Hippocampal formation (tissue), 2 donors: ENCODE measurements at regions not wholly inside any gene's neighbourhood (a gene's known extent, or its start where the extent isn't known, plus 50 kb on each side); places are given as distances from the start of the nearest gene placed in this dataset.

ENCODE experiments used
- DNase-seq, 2 donors: peaks; one replicate each; lab custom pipeline; 2025; lab: John Stamatoyannopoulos, UW

DNA sequence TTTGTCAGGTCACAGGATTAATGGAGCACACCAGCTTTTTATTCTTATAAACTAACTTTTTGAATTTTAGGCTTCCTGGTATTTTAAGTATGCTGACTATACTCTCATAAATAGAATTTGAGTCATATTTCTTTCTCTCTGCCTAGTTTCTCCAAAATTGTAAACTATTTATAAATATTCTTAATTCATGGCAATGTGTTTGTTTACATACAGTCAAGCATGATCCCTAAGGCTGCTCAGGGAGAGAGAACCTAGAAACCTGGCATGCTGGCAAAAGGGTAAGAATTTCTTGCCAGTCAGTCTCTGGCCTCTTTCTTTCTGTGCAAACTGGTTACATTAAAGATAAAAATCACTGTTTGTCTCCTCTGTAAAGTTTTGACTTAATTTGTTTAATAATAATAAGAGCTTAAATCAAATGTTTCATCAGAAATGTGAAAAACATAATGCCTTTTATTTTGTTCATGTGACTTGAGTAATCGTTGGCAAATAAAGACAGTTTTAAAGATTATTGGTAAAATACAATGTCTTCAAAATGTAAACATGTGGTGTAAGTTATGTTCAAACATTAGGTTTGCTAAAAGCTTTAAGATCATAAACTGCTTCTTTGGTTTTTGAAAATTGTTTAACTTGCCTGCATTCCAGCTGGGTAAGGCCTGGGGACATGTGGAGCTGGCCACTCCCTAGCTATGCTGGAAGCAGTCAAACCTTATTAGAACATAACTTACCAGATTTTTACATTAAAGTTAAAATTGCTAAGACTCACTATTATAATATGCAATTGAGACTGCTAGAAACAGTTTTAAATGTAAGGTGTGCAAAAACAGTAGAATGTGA lies 1401.7 kb downstream of the NCAM2 start:
- no peak for DNase-seq

DNA sequence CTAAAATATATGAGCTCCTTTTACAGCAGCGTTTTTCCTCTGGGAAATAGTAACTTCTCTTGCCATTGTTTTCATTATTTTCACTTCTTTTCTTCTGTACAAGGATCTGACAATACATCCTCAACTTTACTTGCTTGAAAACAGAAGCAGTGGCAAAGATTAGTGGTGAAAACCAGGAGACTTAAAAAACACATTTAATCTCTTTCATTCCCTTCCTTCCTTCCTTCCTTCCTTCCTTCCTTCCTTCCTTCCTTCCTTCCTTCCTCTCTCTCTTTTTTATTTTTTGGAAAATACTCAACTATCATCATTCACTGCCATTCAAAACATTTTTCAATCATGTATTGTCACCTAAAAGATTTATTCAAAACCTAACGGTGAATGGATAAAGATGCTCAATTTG lies 1411.4 kb downstream of the NCAM2 start:
- DNase-seq = no peak

DNA sequence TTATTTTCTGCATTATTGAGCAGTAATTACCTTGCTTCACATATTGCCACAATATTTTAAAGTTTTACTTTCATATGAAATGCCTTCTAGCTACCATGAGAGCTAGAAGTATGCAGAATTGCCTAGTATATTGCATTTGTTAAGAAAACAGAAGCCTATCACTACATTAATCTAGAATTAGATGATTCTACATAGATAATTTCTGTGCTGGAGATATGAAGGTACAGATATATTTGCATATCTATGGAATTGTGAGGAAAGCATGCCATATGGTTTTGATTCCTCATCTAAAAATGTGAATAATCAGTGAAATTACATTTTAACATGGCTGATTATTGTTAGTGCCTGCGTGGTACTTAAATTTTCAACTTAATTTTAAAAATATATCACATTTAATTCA lies 1418.3 kb downstream of the NCAM2 start:
- DNase-seq = no peak

DNA sequence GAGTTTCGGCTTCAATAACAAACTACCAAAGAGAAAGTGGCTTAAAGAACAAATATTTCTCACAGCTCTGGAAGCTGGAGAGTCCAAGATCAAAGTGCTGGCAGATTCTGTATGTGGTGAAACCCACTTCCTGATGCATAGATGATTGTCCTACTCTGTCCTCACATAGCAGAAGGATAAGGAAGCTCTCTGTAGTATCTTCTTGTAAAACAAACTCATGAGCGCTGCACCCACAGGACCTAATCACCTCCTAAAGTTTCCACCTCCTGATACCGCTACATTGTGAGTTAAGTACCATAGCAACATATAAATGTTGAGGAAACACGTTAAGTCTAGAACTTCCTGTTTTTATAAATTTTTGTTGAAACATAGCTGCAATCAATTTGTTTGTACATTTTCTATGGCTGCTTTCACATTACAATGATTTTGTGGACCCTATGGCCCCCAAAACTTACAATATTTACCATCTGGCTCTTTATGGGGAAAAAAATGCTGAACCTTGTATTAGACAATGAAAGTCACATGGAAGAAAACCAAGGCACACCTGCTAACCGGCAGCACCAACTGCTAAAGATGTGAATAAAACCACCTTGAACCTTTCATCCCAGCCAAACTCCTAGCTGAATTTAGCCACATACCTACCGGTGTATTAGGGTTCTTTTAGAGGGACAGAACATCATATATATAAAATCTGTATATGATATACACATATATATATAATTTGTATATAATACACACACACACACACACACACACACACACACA lies 1423.4 kb downstream of the NCAM2 start:
- no peak for DNase-seq

DNA sequence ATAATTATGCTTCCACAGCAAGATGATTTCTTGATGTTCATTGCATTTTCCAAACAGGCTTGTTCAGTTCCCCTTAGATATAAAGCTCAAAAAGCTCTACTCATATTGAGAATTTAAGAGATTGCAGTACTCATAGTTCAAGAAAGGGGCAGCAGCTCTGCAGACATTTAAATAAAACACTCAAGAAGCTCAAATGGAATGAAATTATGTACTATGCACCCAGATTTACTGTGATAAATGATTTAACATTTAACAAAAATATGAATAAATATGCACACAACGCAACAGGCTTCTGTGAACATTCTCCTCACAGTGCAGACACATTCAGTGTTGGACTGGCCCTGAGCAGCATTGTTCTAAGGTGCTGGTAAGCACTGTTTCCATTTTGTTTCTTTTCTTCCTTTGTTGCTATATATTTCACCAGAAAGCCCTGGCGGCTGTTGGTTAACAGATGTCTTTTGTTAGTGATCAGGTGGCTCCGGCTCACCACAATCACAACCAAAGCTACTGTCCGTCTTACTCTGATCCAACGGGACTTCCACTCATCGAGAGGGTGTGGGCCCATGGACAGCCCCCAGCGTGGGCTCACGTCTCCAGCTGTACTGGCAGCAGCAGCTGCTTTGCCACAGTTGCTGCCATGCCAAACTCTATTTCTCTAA lies 1440.3 kb downstream of the NCAM2 start:
- DNase-seq = no peak

DNA sequence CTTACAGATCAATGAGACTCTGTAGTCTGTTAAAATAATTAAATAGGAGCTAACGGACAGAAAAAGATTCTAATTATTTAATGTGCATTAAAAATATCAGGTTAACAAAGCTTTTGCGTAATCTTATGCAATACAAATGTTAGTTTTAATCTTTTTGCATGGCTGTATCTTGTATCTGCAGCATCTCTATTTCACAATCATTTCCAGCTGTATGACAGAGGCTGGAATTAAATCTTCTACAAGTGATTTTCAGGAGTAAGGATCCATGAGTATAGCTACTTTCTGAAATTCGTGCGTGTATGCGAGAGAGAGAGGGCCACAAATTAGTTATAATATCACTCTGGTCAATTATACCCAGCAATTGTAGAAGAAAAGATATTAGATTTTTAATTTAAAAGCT lies 1446.8 kb downstream of the NCAM2 start:
- DNase-seq = no peak

DNA sequence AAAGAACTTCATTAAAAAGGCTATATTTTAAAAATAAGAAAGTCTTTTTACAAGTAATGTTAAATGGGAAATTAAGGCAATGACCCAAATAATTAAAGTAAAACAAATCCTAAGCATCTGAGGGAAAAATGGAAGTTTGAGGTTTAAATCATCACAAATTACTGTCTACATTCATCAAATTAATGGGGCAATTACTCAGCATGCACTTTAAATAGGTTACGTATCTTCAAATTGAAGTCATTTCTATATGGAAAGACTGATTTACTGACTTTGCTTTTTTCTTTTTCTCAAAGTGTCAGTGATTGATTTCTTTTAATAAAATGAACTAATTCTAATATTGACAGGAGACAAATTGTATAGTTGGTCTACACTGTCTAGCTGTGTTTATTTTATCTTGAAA lies 1452.3 kb downstream of the NCAM2 start:
- no peak for DNase-seq

DNA sequence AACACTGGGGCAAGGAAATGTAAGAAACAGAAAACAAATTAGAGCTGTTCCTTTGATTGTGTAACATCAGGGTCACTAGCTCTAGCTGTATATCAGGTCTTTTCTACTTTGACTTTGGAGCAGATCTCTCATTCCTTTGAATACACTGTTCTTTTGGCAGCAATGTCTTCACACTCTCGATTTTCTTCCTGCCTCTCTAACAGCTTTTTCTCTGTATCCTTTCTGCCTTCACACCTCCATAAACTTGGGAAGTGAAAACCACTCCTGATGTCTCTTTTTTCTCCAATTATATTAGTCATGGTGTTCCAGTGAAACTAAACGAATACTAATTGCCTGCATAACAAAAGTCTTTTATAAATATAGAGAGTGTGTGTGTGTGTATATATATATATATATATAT lies 1458.0 kb downstream of the NCAM2 start:
- DNase-seq = peak in 1 of 2 donors; percentile 16

DNA sequence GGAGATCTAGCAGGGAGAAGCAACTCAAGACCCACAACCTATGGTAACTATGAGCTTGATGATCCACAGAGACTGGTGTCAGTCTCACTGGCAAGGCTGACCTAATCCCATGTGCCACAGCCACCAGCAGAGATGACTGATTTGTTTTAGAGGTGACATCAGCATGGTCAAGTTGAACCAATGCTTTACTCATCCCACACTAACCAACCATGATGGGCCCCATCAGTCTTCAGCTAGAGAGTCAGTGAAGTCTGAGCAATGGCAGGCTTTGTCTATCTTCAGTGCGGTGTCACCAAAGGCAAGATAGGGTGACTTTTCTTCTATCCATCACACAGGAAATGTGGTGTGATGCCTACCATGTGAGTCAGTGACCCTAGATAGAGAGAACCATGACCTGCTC lies 1470.7 kb downstream of the NCAM2 start:
- DNase-seq = no peak

DNA sequence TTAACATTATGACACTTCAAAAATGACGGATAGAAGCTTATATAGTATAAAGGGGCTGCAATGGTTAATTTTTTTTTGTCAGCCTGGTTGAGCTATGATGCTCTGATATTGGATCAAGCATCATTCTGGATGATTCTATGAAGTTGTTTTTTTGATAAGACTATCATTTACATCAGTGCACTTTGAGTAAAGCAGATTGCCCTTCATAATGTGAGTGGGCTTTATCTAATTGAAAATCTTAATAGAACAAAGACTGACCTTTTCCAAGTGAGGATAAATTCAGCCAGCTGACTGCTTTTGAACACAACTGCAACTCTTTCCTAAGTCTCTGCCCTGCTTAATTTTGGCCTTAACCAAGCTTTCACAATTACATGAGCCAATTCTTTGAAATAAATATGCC lies 1476.2 kb downstream of the NCAM2 start:
- no peak for DNase-seq

DNA sequence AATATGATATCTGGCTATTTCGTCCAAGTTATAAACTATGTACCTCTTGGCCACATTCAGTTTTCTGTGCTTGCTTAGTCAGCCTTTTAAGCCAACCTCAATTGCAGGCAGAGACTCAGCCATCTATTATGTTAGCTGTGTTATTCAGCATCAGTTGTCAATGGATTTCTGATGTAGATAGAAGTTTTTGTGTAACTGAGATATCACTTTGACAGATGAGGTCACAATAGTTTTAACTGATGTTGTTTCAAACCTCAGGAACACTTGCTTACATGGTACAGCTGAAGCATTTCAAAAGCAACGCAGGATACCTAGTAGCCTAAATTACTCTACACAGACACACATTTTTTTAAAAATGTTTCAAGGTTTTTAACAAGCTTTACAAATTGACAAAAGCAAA lies 1478.0 kb downstream of the NCAM2 start:
- no peak for DNase-seq

DNA sequence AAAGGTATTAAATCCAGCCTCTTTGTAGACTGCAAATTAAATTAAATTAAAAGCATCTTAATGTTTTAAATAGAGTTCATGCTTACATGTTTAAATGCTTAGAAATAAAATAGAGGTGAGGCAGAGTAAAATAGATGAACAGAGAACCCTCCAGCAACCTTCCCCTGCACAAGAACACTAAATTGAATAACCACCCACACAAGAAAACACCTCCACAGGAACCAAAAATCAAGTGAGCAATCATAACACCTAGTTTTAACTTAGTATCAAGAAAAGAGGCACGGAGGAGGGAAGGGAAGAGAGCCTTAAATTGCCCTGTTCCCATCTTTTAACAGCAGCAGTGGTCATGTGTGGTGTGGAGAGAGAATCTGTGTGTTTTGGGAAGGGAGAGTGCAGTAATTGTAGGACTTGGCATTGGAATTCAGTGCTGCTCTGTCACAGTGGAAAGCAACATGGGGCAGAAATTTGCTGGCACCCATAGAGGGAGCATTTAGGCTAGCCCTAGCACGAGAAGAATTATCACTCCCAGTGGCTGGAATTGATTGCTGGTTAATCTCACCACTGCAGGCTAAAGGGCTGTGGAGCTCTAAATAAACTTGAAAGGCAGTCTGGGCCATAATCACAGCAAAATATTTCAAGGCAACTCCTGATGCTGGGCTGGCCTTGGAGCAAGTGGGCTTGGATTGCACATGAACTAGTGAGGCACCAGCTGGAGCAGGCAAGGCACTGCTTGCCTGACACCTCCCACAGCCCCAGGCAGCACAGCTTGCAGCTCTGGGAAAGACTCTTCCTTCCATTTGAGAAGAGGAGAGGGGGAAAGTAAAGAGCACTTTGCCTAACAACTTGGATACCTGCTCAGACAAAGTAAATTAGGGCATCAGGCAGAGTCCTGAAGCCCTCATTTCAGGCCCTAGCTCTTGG lies 1478.8 kb downstream of the NCAM2 start:
- DNase-seq = peak in 1 of 2 donors; percentile 5

DNA sequence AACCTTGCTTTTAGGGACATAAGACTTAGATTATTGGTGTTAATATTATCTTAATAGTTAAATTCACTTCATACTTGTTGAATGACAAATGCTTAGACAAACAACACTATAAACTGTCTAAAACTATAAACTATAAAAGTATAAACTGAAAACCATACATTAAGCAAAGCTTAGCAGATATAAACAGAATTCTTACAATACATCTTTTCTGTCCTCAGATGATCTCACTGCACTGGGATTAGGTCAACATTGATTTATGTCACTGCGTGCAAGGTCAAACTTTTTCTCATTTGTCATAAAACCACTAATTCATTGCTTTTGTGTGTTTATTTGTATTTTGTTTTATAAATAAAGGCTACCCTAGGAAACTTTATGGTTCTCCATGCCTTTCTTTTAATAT lies 1491.8 kb downstream of the NCAM2 start:
- DNase-seq = no peak

DNA sequence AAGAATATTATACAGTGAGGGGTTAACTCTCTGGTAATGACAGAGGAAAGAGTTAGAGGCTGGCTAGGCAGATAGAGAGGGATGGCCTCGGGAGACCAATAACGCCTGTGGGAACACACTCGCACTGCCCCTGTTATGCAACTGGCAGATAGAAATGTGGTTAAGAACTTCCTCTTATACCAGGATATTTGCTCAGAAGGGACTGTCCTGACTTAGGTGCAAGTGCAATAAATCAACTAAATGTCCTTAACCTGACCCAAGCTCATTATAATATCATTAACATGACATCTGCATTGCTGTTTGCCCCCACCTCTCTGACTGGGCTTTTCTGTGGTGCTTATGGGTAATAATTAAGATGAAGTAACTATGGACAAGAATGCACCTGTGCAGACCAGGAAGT lies 1518.0 kb downstream of the NCAM2 start:
- no peak for DNase-seq

DNA sequence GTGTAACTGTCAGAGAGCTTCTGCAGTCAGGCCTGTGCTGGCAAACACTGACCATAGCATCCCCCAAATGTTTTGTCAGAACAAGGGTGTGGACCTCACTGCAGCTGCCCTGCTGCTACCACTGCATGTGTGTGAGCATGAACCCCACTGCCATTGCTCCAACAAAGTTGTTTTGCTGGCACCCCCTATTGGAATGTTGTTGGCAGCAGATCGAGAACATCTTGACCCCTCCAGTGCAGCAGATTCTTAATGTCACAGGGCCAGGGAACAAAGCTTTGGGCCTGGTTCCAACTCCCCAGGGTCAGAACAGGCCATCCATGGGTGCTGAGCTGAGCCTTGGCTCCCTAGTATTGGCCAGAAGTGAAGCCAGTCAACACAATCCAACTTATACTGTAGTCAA lies 1537.4 kb downstream of the NCAM2 start:
- no peak for DNase-seq

DNA sequence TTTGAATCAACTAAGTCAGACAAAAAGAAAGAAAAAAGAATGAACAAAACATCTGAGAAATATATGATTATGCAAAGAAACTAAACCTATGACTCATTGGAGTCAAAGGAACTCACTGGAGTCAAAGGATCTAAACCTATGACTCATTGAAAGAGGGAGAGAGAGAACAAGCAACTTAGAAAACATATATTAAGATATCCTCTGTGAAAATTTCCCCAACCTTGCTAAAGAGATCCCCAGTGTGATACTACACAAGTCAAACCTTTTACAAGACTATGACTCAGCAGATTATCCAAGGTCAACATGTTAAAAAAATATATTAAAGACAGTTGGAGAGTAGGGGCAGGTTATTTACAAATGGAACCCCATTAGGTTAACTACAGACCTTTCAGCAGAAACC lies 1538.3 kb downstream of the NCAM2 start:
- DNase-seq = no peak

DNA sequence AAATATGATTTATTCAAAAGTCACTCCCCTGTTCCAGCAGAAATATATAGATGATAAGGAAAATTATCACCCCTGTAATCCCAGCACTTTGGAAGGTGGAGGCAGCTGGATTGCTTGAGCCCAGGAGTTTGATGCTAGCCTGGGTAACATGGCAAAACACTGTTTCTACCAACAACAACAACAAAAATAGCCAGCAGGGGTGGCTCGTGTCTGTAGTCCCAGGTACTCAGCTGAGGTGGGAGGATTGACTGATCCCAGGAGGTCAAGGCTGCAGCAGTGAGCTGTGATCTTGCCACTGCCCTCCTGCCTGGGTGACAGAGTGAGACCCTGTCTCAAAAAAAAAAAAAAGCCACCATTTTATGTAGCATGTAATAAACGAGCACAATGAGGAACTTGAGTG lies 1546.5 kb downstream of the NCAM2 start:
- no peak for DNase-seq

DNA sequence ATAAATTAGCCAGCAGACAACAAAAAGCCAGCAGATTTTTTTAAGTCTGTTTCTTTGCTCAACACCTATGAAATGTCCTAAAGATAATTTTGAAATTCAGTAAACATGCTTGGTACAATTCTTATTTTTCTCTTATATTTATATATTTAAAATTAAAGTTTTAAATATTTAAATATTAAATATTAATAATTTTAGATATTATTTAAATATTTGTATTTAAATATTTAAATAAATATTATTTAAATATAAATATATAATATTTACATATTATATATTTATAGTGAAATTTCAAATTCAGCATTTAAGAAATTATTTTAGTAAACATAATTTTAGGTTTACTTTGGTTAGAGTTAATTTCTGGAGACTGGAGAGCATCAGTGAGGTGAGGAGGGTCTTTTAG lies 1554.2 kb downstream of the NCAM2 start:
- no peak for DNase-seq

DNA sequence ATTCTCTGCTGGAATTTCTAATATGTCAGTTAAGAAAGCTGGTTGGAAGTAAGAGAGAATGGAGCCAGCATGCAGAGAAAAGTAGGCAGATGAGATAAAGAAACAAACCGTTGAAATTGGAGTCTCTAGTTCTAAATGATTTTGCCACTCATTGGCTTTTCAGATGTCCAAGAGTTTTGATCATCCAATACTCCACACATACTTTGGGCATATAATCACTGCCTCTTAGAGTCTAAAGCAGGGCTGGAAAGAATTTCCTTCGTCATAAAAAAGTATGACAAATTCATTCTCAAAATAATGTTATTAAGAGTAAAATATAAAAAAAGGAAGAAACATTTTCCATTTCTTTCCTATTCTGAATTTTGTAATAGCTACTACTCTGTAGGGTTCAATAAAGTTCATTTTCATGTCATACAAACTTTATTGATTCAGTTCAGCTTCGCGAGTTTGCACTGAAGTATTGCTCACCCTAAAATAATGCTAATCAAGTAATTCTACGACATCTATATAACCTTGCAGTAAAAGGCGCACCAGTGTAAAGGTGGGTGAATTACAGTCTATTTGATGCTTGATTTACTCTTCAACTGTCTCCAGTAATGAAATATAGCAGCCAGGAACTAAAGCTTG lies 1556.6 kb downstream of the NCAM2 start:
- DNase-seq = no peak

DNA sequence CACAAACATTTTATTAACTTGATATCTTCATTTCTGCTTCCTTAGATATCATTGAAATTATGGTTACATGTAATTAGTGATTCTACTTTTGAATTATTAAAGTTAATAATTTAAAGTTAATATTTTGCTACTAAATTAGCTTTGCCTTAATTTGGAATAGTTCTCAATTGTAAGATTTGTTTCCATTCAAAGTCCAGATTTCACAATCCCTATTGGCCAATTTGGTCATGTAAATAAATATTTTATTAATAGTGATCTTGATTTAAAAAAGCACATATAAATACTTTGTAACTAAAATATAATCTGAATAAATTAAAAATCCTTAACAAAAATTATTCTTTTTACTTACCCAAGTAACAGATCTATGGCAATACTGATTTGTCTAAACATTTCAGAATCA lies 1558.6 kb downstream of the NCAM2 start:
- no peak for DNase-seq

DNA sequence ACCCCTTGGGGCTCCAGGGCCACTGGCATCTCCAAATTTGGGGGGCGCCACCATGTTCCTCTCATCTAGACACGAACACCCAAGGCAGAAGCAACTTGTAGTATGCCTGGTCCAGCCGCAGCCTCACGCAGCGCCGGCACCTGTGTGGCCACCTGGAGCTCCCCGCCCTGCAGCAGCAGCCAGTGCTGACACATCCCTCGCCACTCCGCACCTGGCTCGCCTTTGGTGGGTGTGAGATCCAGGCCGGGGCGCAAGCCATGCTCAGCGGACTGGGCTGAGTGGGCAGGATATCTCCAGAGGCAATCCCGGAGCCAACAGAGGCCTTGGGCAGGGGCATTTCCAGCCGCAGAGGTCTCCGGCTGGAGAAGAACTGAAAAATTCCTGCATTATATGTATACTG lies 1563.7 kb downstream of the NCAM2 start:
- DNase-seq = no peak
